Endothelial cell of umbilical vein (primary cell): ENCODE measurements at regions not wholly inside any gene's neighbourhood (a gene's known extent, or its start where the extent isn't known, plus 50 kb on each side); places are given as distances from the start of the nearest gene placed in this dataset.

Experiments
- BruUV-seq: library from RNA; stranded (reverse); fragments of 400-500 nt; replicated peaks from 2 replicates; lab custom pipeline; 2021; lab: Mats Ljungman, UMichigan
- CTCF ChIA-PET: fragments of 300-600, 350-600 bp; sonication (Branson Sonifier 250); formaldehyde crosslinking; loops from one replicate; lab custom pipeline; 2021; ENCODE audit warnings: antibody characterized with exemption, inconsistent platforms; lab: Charles Lee
- POLR2A ChIA-PET: fragments of 300-600, 350-600 bp; sonication (Branson Sonifier 250); formaldehyde crosslinking; loops from one replicate; lab custom pipeline; 2021; ENCODE audit warnings: antibody characterized with exemption, inconsistent platforms; lab: Charles Lee
- DNase-seq: peaks from one replicate; pipeline ENCODE4 v3.0.0-alpha.2; 2011; ENCODE audit warnings: low read depth, low spot score
- FAIRE-seq: peaks from 2 replicates; lab custom pipeline; 2011; peaks lifted over from hg19 to GRCh38; lab: Jason Lieb, UNC
- H2AFZ ChIP-seq: 2 replicates; pipeline ENCODE4 v1.6.0; 2012; ENCODE audit warnings: low read depth, low read length, control low read depth, inconsistent platforms
- H3K27ac ChIP-seq: 2 replicates; pipeline ENCODE4 v1.5.1; 2011; ENCODE audit warnings: low read depth, mild to moderate bottlenecking, control low read depth, low read length, moderate library complexity; ENCODE audit not compliant: insufficient read depth
- H3K27me3 ChIP-seq, 2 experiments: 2 replicates each; pipeline versions ENCODE4 v1.6.0 to v1.6.1; 2011; ENCODE audit warnings: low read length in 2 of 2, mixed read lengths in 1 of 2; ENCODE audit not compliant: control insufficient read depth in 2 of 2, insufficient read depth in 2 of 2
- H3K36me3 ChIP-seq, 2 experiments: 2 replicates in 1 of 2; 3 replicates in 1 of 2; pipeline ENCODE4 v1.5.1; 2011; ENCODE audit warnings: low read length in 2 of 2, mild to moderate bottlenecking in 1 of 2, moderate library complexity in 1 of 2; ENCODE audit not compliant: control insufficient read depth in 2 of 2, insufficient read depth in 2 of 2; ENCODE audit errors: extremely low read depth in 1 of 2
- H3K4me1 ChIP-seq: 3 replicates; pipeline ENCODE4 v1.5.1; 2011; ENCODE audit warnings: mild to moderate bottlenecking, low read length; ENCODE audit not compliant: control insufficient read depth, insufficient read depth; ENCODE audit errors: extremely low read depth
- H3K4me2 ChIP-seq: 2 replicates; pipeline ENCODE4 v1.6.1; 2011; ENCODE audit warnings: low read length, control low read depth, mixed read lengths; ENCODE audit not compliant: insufficient read depth
- H3K4me3 ChIP-seq, 3 experiments: fragments of 200-600 bp in 1 of 3; sonication (generic), shearing (Covaris generic) in 1 of 3; replicated peaks in 1 of 3; 2 replicates each; pipeline ENCODE4 v1.5.1; 2011 to 2016; ENCODE audit warnings: control low read depth in 3 of 3, low read length in 3 of 3, mild to moderate bottlenecking in 2 of 3, inconsistent platforms in 1 of 3, low read depth in 1 of 3, moderate library complexity in 1 of 3; ENCODE audit not compliant: insufficient read depth in 1 of 3
- H3K79me2 ChIP-seq: 2 replicates; pipeline ENCODE4 v1.6.0; 2012; ENCODE audit warnings: low read length, inconsistent platforms; ENCODE audit not compliant: control insufficient read depth, insufficient read depth
- H3K9ac ChIP-seq: replicated peaks from 2 replicates; pipeline ENCODE3; 2011; ENCODE audit warnings: low read length, control low read depth; ENCODE audit not compliant: insufficient read depth; ENCODE audit errors: extremely low read depth
- H3K9me1 ChIP-seq: replicated peaks from 3 replicates; pipeline ENCODE4 v1.6.0; 2011; ENCODE audit warnings: mild to moderate bottlenecking, low read length; ENCODE audit not compliant: control insufficient read depth, insufficient read depth; ENCODE audit errors: extremely low read depth
- H3K9me3 ChIP-seq: replicated peaks from 2 replicates; pipeline ENCODE4 v1.5.1; 2012; ENCODE audit warnings: low read length, inconsistent platforms; ENCODE audit not compliant: control insufficient read depth, insufficient read depth
- H4K20me1 ChIP-seq: replicated peaks from 2 replicates; pipeline ENCODE3; 2011; ENCODE audit warnings: mild to moderate bottlenecking, low read length; ENCODE audit not compliant: control insufficient read depth, insufficient read depth; ENCODE audit errors: extremely low read depth
- EZH2 ChIP-seq: IDR thresholded peaks from 2 replicates; pipeline ENCODE4 v1.6.1; 2012; ENCODE audit warnings: borderline replicate concordance, low read depth, mild to moderate bottlenecking, moderate library complexity, low read length, inconsistent platforms; ENCODE audit not compliant: severe bottlenecking
- FOS ChIP-seq: IDR thresholded peaks from 2 replicates; pipeline ENCODE4 v1.6.1; 2011; ENCODE audit warnings: mild to moderate bottlenecking, low read length, moderate library complexity, borderline replicate concordance; ENCODE audit not compliant: insufficient read depth
- GATA2 ChIP-seq: IDR thresholded peaks from 2 replicates; pipeline ENCODE4 v1.7.0; 2011; ENCODE audit warnings: low read depth, mild to moderate bottlenecking, moderate library complexity, mixed read lengths, low read length; ENCODE audit not compliant: insufficient read length, insufficient read depth
- JUN ChIP-seq: IDR thresholded peaks from 2 replicates; pipeline ENCODE4 v1.6.1; 2011; ENCODE audit warnings: borderline replicate concordance, low read depth; ENCODE audit not compliant: insufficient read length, insufficient read depth
- MAX ChIP-seq: IDR thresholded peaks from 2 replicates; pipeline ENCODE4 v1.6.1; 2011; ENCODE audit not compliant: insufficient read depth, insufficient read length
- MYC ChIP-seq: IDR thresholded peaks from one replicate; pipeline ENCODE4 v1.6.1; 2011; ENCODE audit warnings: mild to moderate bottlenecking, low read depth, low read length
- POLR2A ChIP-seq: IDR thresholded peaks from 2 replicates; pipeline ENCODE4 v1.6.1; 2012; ENCODE audit warnings: low read depth, mild to moderate bottlenecking, control low read depth, low read length
- POLR2AphosphoS5 ChIP-seq: IDR thresholded peaks from 2 replicates; pipeline ENCODE4 v1.6.1; 2012; ENCODE audit warnings: low read depth, mild to moderate bottlenecking, control low read depth, low read length, moderate library complexity; ENCODE audit not compliant: insufficient read depth
- dilution Hi-C: fragments of 300-500 bp; cut with MboI; formaldehyde crosslinking; loops from one replicate; pipeline ENCODE4 v1.15.0; 2019; ENCODE audit warnings: low sequenced_read_pairs; ENCODE audit not compliant: extremely low pct_ligation_motif_present
- intact Hi-C: fragments of 100-400 bp; cut with micrococcal nuclease; formaldehyde crosslinking; loops from one replicate; pipeline ENCODE4 v1.10.0; 2022
- TF ChIP-seq, protein P1 (sequence below), 2 donors: IDR thresholded peaks; 1 replicate in 1 of 2; 2 replicates in 1 of 2; pipeline ENCODE4 v1.5.1; 2011; ENCODE audit warnings: low read length in 2 of 2, mild to moderate bottlenecking in 2 of 2, moderate library complexity in 2 of 2, control low read depth in 1 of 2, inconsistent platforms in 1 of 2, low read depth in 1 of 2; ENCODE audit not compliant: insufficient read depth in 1 of 2; ENCODE audit errors: extremely low read depth in 1 of 2

DNA sequence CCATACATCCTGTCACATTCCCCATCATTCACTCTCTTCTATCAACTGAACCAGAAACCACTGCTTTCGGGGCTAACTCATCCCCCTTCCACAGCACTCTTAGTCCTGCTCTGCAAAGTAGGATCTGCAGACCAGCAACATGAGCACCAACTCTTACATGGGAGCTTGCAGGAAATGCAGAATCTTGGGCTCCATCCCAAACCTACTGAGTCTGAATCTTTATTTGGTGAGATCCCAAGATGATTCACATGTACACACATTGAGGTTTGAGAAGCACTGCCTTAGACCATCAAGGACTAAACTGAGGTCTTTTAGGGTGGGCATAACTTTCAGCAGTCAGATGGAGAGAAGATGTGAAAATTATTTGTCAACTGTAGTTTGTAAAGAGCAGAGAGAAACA, 235.6 kb upstream of the EPHA4 start:
- DNase-seq: no peak
- dilution Hi-C loops: no loop called here
- Histone ChIP-seq H3K9me3 (no peaks in the 10 kb centered on the region), H4K20me1 (no peaks in the 10 kb centered on the region), H3K4me2 (no peak overlapping the region), H3K4me3 (no peak overlapping the region), H3K9me1 (no peaks in the 10 kb centered on the region), H3K79me2 (no peaks in the 10 kb centered on the region), H3K4me1 (no peaks in the 10 kb centered on the region), H2AFZ (no peak overlapping the region), H3K27me3 (no peaks in the 10 kb centered on the region), H3K9ac (no peak overlapping the region), H3K36me3 (no peaks in the 10 kb centered on the region), H3K27ac (no peak overlapping the region)
- intact Hi-C loops: no loop called here
- FAIRE-seq: no peak
- ChIA-PET POLR2A (no interaction called here), CTCF (no interaction called here)
- no peak for TF ChIP-seq POLR2A
- TF ChIP-seq, protein P1, sequence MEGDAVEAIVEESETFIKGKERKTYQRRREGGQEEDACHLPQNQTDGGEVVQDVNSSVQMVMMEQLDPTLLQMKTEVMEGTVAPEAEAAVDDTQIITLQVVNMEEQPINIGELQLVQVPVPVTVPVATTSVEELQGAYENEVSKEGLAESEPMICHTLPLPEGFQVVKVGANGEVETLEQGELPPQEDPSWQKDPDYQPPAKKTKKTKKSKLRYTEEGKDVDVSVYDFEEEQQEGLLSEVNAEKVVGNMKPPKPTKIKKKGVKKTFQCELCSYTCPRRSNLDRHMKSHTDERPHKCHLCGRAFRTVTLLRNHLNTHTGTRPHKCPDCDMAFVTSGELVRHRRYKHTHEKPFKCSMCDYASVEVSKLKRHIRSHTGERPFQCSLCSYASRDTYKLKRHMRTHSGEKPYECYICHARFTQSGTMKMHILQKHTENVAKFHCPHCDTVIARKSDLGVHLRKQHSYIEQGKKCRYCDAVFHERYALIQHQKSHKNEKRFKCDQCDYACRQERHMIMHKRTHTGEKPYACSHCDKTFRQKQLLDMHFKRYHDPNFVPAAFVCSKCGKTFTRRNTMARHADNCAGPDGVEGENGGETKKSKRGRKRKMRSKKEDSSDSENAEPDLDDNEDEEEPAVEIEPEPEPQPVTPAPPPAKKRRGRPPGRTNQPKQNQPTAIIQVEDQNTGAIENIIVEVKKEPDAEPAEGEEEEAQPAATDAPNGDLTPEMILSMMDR (IDR thresholded peaks at IDR 0.05; ENCODE audit: extremely low read depth in 1 of 2, insufficient read depth in 1 of 2, low read depth in 1 of 2, low read length in 2 of 2): no peak
- no peak for TF ChIP-seq MYC
- TF ChIP-seq MAX: no peak
- TF ChIP-seq JUN: no peak
- BruUV-seq: no TSS peak

- Histone ChIP-seq H3K27me3 (no peaks in the 10 kb centered on the region), H2AFZ (no peak overlapping the region), H3K9me1 (no peaks in the 10 kb centered on the region), H3K9ac (no peak overlapping the region), H4K20me1 (no peaks in the 10 kb centered on the region), H3K4me1 (no peaks in the 10 kb centered on the region), H3K9me3 (no peaks in the 10 kb centered on the region), H3K4me3 (no peak overlapping the region), H3K79me2 (no peaks in the 10 kb centered on the region), H3K27ac (no peak overlapping the region), H3K36me3 (no peaks in the 10 kb centered on the region), H3K4me2 (no peak overlapping the region)
- DNase-seq: no peak
- intact Hi-C loops (no loop called here), dilution Hi-C loops (no loop called here)
- TF ChIP-seq JUN (no peak), FOS (no peak), MAX (no peak), POLR2A (no peak), POLR2AphosphoS5 (no peak), GATA2 (no peak), MYC (no peak), EZH2 (no peak)
- TF ChIP-seq, protein P1 (IDR thresholded peaks at IDR 0.05; ENCODE audit: extremely low read depth in 1 of 2, insufficient read depth in 1 of 2, low read depth in 1 of 2, low read length in 2 of 2): no peak
- no peak for FAIRE-seq
- no TSS peak for BruUV-seq
- ChIA-PET POLR2A (no interaction called here), CTCF (no interaction called here)
These were observed 230.0 kb upstream of the EPHA4 start for GRCh38 chr2:221802089-221802488.
